Glomerular endothelial cell (primary cell): ENCODE measurements at regions not wholly inside any gene's neighbourhood (a gene's known extent, or its start where the extent isn't known, plus 50 kb on each side); places are given as distances from the start of the nearest gene placed in this dataset.

Source experiments
- DNase-seq: peaks from one replicate; pipeline ENCODE4 v3.0.0-alpha.2; 2011; ENCODE audit warnings: low read depth, low spot score; ENCODE audit errors: extremely low read depth

- no peak for DNase-seq
Observed at GRCh38 chr13:82879921-82880320, 1002.4 kb downstream of the SLITRK1 start.

- no peak for DNase-seq
Observed at GRCh38 chr13:82878536-82878935, 1003.7 kb downstream of the SLITRK1 start.

GRCh38 chr13:82867284-82867683 lies 1015.0 kb downstream of the SLITRK1 start:
- DNase-seq, result no peak

GRCh38 chr13:82850644-82851043 lies 1031.6 kb downstream of the SLITRK1 start:
- no peak for DNase-seq

- DNase-seq, result no peak
Observed at GRCh38 chr13:82848766-82849165, 1033.5 kb downstream of the SLITRK1 start.

GRCh38 chr13:82847595-82847994 lies 1034.7 kb downstream of the SLITRK1 start:
- no peak for DNase-seq

- no peak for DNase-seq
Observed at GRCh38 chr13:82833923-82834322, 1048.4 kb downstream of the SLITRK1 start.

- no peak for DNase-seq
Observed at GRCh38 chr13:82829040-82829439, 1053.2 kb downstream of the SLITRK1 start.

- DNase-seq, result no peak
Observed at GRCh38 chr13:82827724-82828123, 1054.5 kb downstream of the SLITRK1 start.

GRCh38 chr13:82822935-82823334 lies 1059.3 kb downstream of the SLITRK1 start:
- no peak for DNase-seq

GRCh38 chr13:82817133-82817532 lies 1065.1 kb downstream of the SLITRK1 start:
- no peak for DNase-seq

GRCh38 chr13:82815791-82816190 lies 1066.5 kb downstream of the SLITRK1 start:
- no peak for DNase-seq

GRCh38 chr13:82803341-82803740 lies 1078.9 kb downstream of the SLITRK1 start:
- no peak for DNase-seq

- DNase-seq, result no peak
Observed at GRCh38 chr13:82802528-82802927, 1079.7 kb downstream of the SLITRK1 start.

- DNase-seq, result no peak
Observed at GRCh38 chr13:82800391-82800790, 1081.9 kb downstream of the SLITRK1 start.

GRCh38 chr13:82797876-82798275 lies 1084.4 kb downstream of the SLITRK1 start:
- no peak for DNase-seq

- no peak for DNase-seq
Observed at GRCh38 chr13:82791035-82791434, 1091.2 kb downstream of the SLITRK1 start.

GRCh38 chr13:82772816-82773215 lies 1109.5 kb downstream of the SLITRK1 start:
- no peak for DNase-seq

GRCh38 chr13:82766732-82767321 lies 1115.4 kb downstream of the SLITRK1 start:
- DNase-seq, result no peak

- DNase-seq, result no peak
Observed at GRCh38 chr13:82758044-82758443, 1124.2 kb downstream of the SLITRK1 start.

GRCh38 chr13:82751206-82751605 lies 1131.1 kb downstream of the SLITRK1 start:
- DNase-seq, result no peak

- no peak for DNase-seq
Observed at GRCh38 chr13:82749551-82749950, 1132.7 kb downstream of the SLITRK1 start.

GRCh38 chr13:82747958-82748357 lies 1134.3 kb downstream of the SLITRK1 start:
- DNase-seq, result no peak
